IMR-90 (cell line): ENCODE measurements at regions not wholly inside any gene's neighbourhood (a gene's known extent, or its start where the extent isn't known, plus 50 kb on each side); places are given as distances from the start of the nearest gene placed in this dataset.

ENCODE experiments used
- ATAC-seq: fragments of 200-7000 bp; cut with Tn5 transposase; 2 replicates; pipeline ENCODE4 v1.9.1; 2020; ENCODE audit warnings: low read depth, mild to moderate bottlenecking, moderate library complexity
- BruUV-seq: library from RNA; stranded (reverse); fragments of 400-500 nt; replicated peaks from 2 replicates; lab custom pipeline; 2021; lab: Mats Ljungman, UMichigan
- CTCF ChIA-PET: fragments of 300-600 bp; formaldehyde crosslinking; extraction: SDS; loops from one replicate; lab custom pipeline; 2021; ENCODE audit warnings: antibody characterized with exemption; lab: Yijun Ruan, JAX
- POLR2A ChIA-PET: fragments of 300-600 bp; sonication (Branson Sonifier 250); formaldehyde crosslinking; loops from one replicate; lab custom pipeline; 2022; ENCODE audit warnings: antibody characterized with exemption; ENCODE audit not compliant: unreplicated experiment; lab: Charles Lee
- DNase-seq: peaks from one replicate; pipeline ENCODE4 v3.0.0; 2013
- H2AFZ ChIP-seq: replicated peaks from 2 replicates; pipeline ENCODE3; 2013; ENCODE audit warnings: low read length, mild to moderate bottlenecking; ENCODE audit not compliant: poor library complexity
- H2AK5ac ChIP-seq: 2 replicates; pipeline ENCODE4 v1.6.1; 2013; ENCODE audit warnings: low read depth, low read length, inconsistent platforms
- H2AK9ac ChIP-seq: replicated peaks from 2 replicates; pipeline ENCODE3; 2013; ENCODE audit warnings: mild to moderate bottlenecking, low read depth, low read length, moderate library complexity; ENCODE audit not compliant: poor library complexity
- H2BK120ac ChIP-seq: 2 replicates; pipeline ENCODE4 v1.6.1; 2013; ENCODE audit warnings: low read depth, low read length, inconsistent platforms
- H2BK15ac ChIP-seq: 3 replicates; pipeline ENCODE4 v1.6.1; 2013; ENCODE audit warnings: low read depth, low read length, inconsistent platforms
- H2BK20ac ChIP-seq: 2 replicates; pipeline ENCODE4 v1.6.1; 2013; ENCODE audit warnings: low read depth, mild to moderate bottlenecking, inconsistent platforms, low read length, moderate library complexity
- H2BK5ac ChIP-seq: 2 replicates; pipeline ENCODE4 v1.6.1; 2013; ENCODE audit warnings: mild to moderate bottlenecking, low read depth, low read length, inconsistent platforms; ENCODE audit not compliant: poor library complexity, severe bottlenecking
- H3K14ac ChIP-seq: replicated peaks from 2 replicates; pipeline ENCODE4 v1.6.1; 2013; ENCODE audit warnings: low read depth, low read length, inconsistent platforms
- H3K18ac ChIP-seq: 2 replicates; pipeline ENCODE4 v1.6.1; 2013; ENCODE audit warnings: low read depth, low read length, control low read depth
- H3K23ac ChIP-seq: 2 replicates; pipeline ENCODE4 v1.6.1; 2013; ENCODE audit warnings: low read depth, low read length, inconsistent platforms
- H3K27ac ChIP-seq: 2 replicates; pipeline ENCODE4 v1.5.1; 2013; ENCODE audit warnings: mild to moderate bottlenecking, control low read depth, low read length; ENCODE audit not compliant: insufficient read depth
- H3K27me3 ChIP-seq: 2 replicates; pipeline ENCODE4 v1.6.1; 2013; ENCODE audit warnings: low read length; ENCODE audit not compliant: control insufficient read depth, insufficient read depth
- H3K36me3 ChIP-seq: 2 replicates; pipeline ENCODE4 v1.6.1; 2013; ENCODE audit warnings: low read length, mixed read lengths; ENCODE audit not compliant: control insufficient read depth, insufficient read depth
- H3K4ac ChIP-seq: 2 replicates; pipeline ENCODE4 v1.6.1; 2013; ENCODE audit warnings: low read depth, low read length, inconsistent platforms
- H3K4me1 ChIP-seq: 2 replicates; pipeline ENCODE4 v1.6.1; 2013; ENCODE audit warnings: low read length, mixed read lengths; ENCODE audit not compliant: control insufficient read depth, insufficient read depth
- H3K4me2 ChIP-seq: 2 replicates; pipeline ENCODE4 v1.6.1; 2013; ENCODE audit warnings: low read depth, mild to moderate bottlenecking, control low read depth, low read length, moderate library complexity
- H3K4me3 ChIP-seq: 2 replicates; pipeline ENCODE4 v1.5.1; 2013; ENCODE audit warnings: low read depth, mild to moderate bottlenecking, control low read depth, low read length, moderate library complexity; ENCODE audit not compliant: insufficient read depth
- H3K56ac ChIP-seq: 2 replicates; pipeline ENCODE4 v1.6.1; 2013; ENCODE audit warnings: low read length, inconsistent platforms; ENCODE audit not compliant: insufficient read depth; ENCODE audit errors: extremely low read depth
- H3K79me1 ChIP-seq, 2 experiments: 2 replicates each; pipeline ENCODE4 v1.6.1; 2013; ENCODE audit warnings: low read length in 2 of 2, inconsistent platforms in 1 of 2, low read depth in 1 of 2
- H3K9ac ChIP-seq: 2 replicates; pipeline ENCODE4 v1.6.1; 2013; ENCODE audit warnings: low read depth, low read length, control low read depth
- H3K9me1 ChIP-seq: 2 replicates; pipeline ENCODE4 v1.6.1; 2013; ENCODE audit warnings: low read length, inconsistent platforms; ENCODE audit not compliant: insufficient read depth
- H3K9me3 ChIP-seq: 2 replicates; pipeline ENCODE4 v1.6.1; 2013; ENCODE audit warnings: low read length; ENCODE audit not compliant: control insufficient read depth, insufficient read depth
- H4K20me1 ChIP-seq: 2 replicates; pipeline ENCODE4 v1.6.1; 2013; ENCODE audit warnings: low read length, inconsistent platforms; ENCODE audit not compliant: insufficient read depth
- H4K5ac ChIP-seq: 2 replicates; pipeline ENCODE4 v1.6.1; 2013; ENCODE audit warnings: mild to moderate bottlenecking, low read depth, low read length, control low read depth
- H4K8ac ChIP-seq, 2 experiments: 2 replicates each; pipeline ENCODE4 v1.6.1; 2013; ENCODE audit warnings: low read depth in 2 of 2, low read length in 2 of 2, control low read depth in 1 of 2, inconsistent platforms in 1 of 2
- H4K91ac ChIP-seq: 2 replicates; pipeline ENCODE4 v1.6.1; 2013; ENCODE audit warnings: low read depth, low read length, inconsistent platforms; ENCODE audit not compliant: insufficient read depth
- CEBPB ChIP-seq: IDR thresholded peaks from 2 replicates; pipeline ENCODE4 v1.6.1; 2012; ENCODE audit warnings: low read depth, low read length, improper control_type of control experiment
- FOS ChIP-seq: fragments of 150-350 bp; IDR thresholded peaks from 2 replicates; pipeline ENCODE4 v1.6.1; 2016; ENCODE audit warnings: low read depth, low read length
- NFE2L2 ChIP-seq: fragments of 150-350 bp; IDR thresholded peaks from 2 replicates; pipeline ENCODE4 v1.6.1; 2016; ENCODE audit warnings: low read depth, mild to moderate bottlenecking, low read length
- RCOR1 ChIP-seq: IDR thresholded peaks from 2 replicates; pipeline ENCODE4 v1.6.1; 2012; ENCODE audit warnings: mild to moderate bottlenecking, low read length, improper control_type of control experiment; ENCODE audit not compliant: insufficient replicate concordance
- RFX5 ChIP-seq: IDR thresholded peaks from 2 replicates; pipeline ENCODE4 v1.8.0; 2012; ENCODE audit warnings: low read depth, mild to moderate bottlenecking, low read length, moderate library complexity
- WGBS, 2 experiments: methylation state at CpG; one replicate each; pipeline versions ENCODE4 v1.1.5 to v1.1.7; 2013; ENCODE audit warnings: missing lambda C conversion rate in 2 of 2; ENCODE audit not compliant: insufficient read length in 1 of 2; ENCODE audit errors: extremely low coverage in 2 of 2; 5-methylcytosine and 5-hydroxymethylcytosine counted together
- dilution Hi-C: fragments of 300-500 bp; cut with HindIII; formaldehyde crosslinking; loops from one replicate; pipeline ENCODE4 v1.14.3; 2018; ENCODE audit warnings: low sequenced_read_pairs; ENCODE audit not compliant: unreplicated experiment
- in situ Hi-C: fragments of 300-500 bp; cut with MboI; formaldehyde crosslinking; loops from 3 replicates; pipeline ENCODE4 v1.14.3; 2019; ENCODE audit warnings: low sequenced_read_pairs, inconsistent platforms, mixed read lengths
- intact Hi-C: fragments of 100-400 bp; cut with micrococcal nuclease; formaldehyde crosslinking; loops from 2 replicates; pipeline ENCODE4 v1.10.0; 2022
- TF ChIP-seq, protein P1 (sequence below): fragments of 150-350 bp; IDR thresholded peaks from 2 replicates; pipeline ENCODE4 v1.6.1; 2016; ENCODE audit warnings: low read depth, mild to moderate bottlenecking, low read length, moderate library complexity, borderline replicate concordance
- TF ChIP-seq, protein P2 (sequence below): conservative IDR thresholded peaks from 2 replicates; pipeline ENCODE4 v1.5.1; 2012; ENCODE audit warnings: mild to moderate bottlenecking, low read depth, low read length, improper control_type of control experiment

- Histone ChIP-seq H3K18ac (no peak overlapping the region), H4K8ac (no peak overlapping the region), H3K9me1 (no peaks in the 10 kb centered on the region), H3K4ac (no peak overlapping the region), H2AK9ac (no peak overlapping the region), H3K9ac (no peak overlapping the region), H3K23ac (no peak overlapping the region), H2AFZ (no peak overlapping the region), H3K27ac (no peak overlapping the region), H3K56ac (no peak overlapping the region), H3K27me3 (no peaks in the 10 kb centered on the region), H2BK5ac (no peak overlapping the region), H3K36me3 (no peaks in the 10 kb centered on the region), H4K5ac (no peak overlapping the region), H3K4me1 (no peaks in the 10 kb centered on the region), H2AK5ac (no peak overlapping the region), H3K9me3 (peaks cover 5% of the 10 kb centered on the region), H3K79me1 (no peaks in the 10 kb centered on the region), H4K20me1 (no peaks in the 10 kb centered on the region), H2BK20ac (no peak overlapping the region), H2BK15ac (no peak overlapping the region), H3K14ac (no peak overlapping the region), H3K4me2 (no peak overlapping the region), H2BK120ac (no peak overlapping the region), H4K91ac (no peak overlapping the region), H3K4me3 (no peak overlapping the region)
- dilution Hi-C loops (no loop called here), in situ Hi-C loops (no loop called here), intact Hi-C loops (no loop called here)
- DNase-seq (no peak), ATAC-seq (no peak)
- ChIA-PET POLR2A (no interaction called here), CTCF (no interaction called here)
- no CpG with 5 or more reads among the region's 4 CpGs for WGBS, 2 experiments
- TF ChIP-seq NFE2L2 (no peak), RCOR1 (no peak), FOS (no peak), CEBPB (no peak), RFX5 (no peak)
- TF ChIP-seq, protein P1, sequence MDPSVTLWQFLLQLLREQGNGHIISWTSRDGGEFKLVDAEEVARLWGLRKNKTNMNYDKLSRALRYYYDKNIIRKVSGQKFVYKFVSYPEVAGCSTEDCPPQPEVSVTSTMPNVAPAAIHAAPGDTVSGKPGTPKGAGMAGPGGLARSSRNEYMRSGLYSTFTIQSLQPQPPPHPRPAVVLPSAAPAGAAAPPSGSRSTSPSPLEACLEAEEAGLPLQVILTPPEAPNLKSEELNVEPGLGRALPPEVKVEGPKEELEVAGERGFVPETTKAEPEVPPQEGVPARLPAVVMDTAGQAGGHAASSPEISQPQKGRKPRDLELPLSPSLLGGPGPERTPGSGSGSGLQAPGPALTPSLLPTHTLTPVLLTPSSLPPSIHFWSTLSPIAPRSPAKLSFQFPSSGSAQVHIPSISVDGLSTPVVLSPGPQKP = no peak
- TF ChIP-seq, protein P2, sequence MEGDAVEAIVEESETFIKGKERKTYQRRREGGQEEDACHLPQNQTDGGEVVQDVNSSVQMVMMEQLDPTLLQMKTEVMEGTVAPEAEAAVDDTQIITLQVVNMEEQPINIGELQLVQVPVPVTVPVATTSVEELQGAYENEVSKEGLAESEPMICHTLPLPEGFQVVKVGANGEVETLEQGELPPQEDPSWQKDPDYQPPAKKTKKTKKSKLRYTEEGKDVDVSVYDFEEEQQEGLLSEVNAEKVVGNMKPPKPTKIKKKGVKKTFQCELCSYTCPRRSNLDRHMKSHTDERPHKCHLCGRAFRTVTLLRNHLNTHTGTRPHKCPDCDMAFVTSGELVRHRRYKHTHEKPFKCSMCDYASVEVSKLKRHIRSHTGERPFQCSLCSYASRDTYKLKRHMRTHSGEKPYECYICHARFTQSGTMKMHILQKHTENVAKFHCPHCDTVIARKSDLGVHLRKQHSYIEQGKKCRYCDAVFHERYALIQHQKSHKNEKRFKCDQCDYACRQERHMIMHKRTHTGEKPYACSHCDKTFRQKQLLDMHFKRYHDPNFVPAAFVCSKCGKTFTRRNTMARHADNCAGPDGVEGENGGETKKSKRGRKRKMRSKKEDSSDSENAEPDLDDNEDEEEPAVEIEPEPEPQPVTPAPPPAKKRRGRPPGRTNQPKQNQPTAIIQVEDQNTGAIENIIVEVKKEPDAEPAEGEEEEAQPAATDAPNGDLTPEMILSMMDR = no peak
- BruUV-seq = no TSS peak
Observed at GRCh38 chr7:97390915-97391593, 273.6 kb downstream of the SDHAF3 start.
